Nephron progenitor cell (in vitro differentiated cells): ENCODE measurements at regions not wholly inside any gene's neighbourhood (a gene's known extent, or its start where the extent isn't known, plus 50 kb on each side); places are given as distances from the start of the nearest gene placed in this dataset.

Experiments
- DNase-seq: peaks from one replicate; pipeline ENCODE4 v3.0.0; 2021
- H3K27ac Mint-ChIP-seq: 2 replicates; pipeline ENCODE4 v1.8.0; 2021; ENCODE audit warnings: mild to moderate bottlenecking, moderate library complexity, mixed read lengths
- H3K27me3 Mint-ChIP-seq: 2 replicates; pipeline ENCODE4 v1.8.0; 2021; ENCODE audit warnings: mild to moderate bottlenecking, low read depth, mixed read lengths; ENCODE audit not compliant: poor library complexity
- H3K36me3 Mint-ChIP-seq: 2 replicates; pipeline ENCODE4 v1.8.0; 2021; ENCODE audit warnings: low read depth, mixed read lengths
- H3K4me1 Mint-ChIP-seq: 2 replicates; pipeline ENCODE4 v1.8.0; 2021; ENCODE audit warnings: mixed read lengths
- H3K4me3 Mint-ChIP-seq: 2 replicates; pipeline ENCODE4 v1.8.0; 2021; ENCODE audit warnings: mild to moderate bottlenecking, moderate library complexity, mixed read lengths
- H3K9me3 Mint-ChIP-seq: 2 replicates; pipeline ENCODE4 v1.8.0; 2021; ENCODE audit warnings: mild to moderate bottlenecking, moderate library complexity, mixed read lengths
- TF ChIP-seq, protein P1 (sequence below): fragments of 200-600 bp; sonication (generic); IDR thresholded peaks from 2 replicates; pipeline ENCODE4 v1.5.0; 2021; ENCODE audit warnings: antibody characterized with exemption

DNA sequence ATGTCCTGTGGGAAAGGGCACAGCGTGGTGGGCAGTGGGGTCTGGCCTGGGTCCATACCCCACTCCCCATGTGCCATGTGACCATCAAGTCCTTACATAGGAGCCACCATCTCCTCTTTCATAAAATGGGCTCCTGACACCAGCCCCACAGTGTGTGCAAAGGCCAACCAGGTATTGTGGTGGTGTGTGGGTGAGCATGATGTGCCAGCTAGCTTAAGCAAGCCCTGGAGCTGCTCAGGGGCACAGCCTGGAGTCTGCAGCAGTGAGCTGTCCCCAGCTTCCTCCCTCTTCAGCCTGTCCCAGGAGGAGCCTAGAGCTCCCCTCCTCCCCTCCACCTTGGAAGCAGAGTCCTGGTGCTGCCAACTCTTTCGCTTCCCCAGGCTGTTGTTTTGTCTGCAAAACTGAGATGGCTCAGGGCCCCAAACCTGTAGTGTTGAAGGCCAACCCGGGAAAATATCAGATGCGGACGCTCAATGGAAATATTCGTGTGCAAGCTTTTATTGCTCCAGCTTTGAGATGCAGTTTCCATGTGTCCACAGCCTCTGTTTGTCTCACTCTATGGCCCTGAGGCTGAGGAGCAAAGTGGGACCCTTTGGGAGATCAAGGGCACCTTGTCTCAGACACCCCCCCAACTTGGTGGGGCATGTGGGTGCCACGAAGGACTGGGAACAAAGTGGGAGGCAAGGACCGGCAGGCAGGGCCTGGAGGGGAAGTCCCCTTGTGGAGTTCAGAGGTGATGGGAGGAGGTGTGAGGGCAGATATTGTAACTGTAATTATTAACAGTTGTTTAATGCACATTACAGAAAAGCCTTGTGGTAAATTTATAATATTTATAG lies 92.6 kb downstream of the CTTN start:
- no peaks in the 10 kb centered on the region for H3K36me3 Mint-ChIP-seq
- H3K27me3 Mint-ChIP-seq, result peaks cover 2% of the 10 kb centered on the region
- TF ChIP-seq, protein P1, sequence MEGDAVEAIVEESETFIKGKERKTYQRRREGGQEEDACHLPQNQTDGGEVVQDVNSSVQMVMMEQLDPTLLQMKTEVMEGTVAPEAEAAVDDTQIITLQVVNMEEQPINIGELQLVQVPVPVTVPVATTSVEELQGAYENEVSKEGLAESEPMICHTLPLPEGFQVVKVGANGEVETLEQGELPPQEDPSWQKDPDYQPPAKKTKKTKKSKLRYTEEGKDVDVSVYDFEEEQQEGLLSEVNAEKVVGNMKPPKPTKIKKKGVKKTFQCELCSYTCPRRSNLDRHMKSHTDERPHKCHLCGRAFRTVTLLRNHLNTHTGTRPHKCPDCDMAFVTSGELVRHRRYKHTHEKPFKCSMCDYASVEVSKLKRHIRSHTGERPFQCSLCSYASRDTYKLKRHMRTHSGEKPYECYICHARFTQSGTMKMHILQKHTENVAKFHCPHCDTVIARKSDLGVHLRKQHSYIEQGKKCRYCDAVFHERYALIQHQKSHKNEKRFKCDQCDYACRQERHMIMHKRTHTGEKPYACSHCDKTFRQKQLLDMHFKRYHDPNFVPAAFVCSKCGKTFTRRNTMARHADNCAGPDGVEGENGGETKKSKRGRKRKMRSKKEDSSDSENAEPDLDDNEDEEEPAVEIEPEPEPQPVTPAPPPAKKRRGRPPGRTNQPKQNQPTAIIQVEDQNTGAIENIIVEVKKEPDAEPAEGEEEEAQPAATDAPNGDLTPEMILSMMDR, result no peak
- no peaks in the 10 kb centered on the region for H3K4me1 Mint-ChIP-seq
- peaks cover 24% of the 10 kb centered on the region for H3K9me3 Mint-ChIP-seq
- no peak overlapping the region for H3K4me3 Mint-ChIP-seq
- H3K27ac Mint-ChIP-seq, result no peak overlapping the region
- DNase-seq, result no peak

DNA sequence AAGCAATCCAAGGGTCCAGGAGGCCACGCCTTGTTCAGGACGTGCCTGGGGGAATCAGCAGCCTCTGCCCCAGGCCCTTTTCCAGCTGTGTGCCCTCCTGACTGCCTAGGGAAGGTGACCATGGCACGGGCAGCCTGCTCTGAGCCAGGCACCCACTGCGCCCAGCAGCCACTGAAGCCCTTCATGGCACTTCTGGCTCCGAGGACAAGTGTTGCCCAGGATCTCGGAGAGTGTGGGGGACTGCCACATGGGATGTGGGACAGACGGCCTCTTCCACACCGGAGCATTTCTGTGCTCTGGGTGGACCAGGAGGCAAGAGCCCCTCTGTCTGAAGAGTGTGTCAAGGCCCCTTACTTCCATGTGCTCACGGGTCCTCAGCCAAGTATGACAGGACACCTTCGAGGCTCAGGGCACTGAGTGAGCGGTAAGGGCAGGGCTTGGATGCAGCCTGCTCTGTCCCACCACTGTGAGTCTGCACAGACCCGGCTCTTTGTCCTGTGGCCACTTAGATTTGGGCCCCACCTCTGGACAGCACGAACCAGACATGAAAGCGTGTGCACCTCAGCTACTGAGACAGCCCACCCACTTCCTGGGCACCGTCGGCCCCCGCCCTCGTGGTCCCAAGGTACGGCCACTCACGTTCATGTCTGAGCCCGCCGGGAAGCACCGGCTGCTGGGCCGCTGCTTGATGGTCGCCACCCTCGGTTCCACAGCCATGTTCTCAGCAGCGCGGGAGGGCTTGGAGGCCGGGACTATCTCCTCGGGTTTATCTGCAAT lies 93.6 kb downstream of the CTTN start:
- no peak for DNase-seq
- no peaks in the 10 kb centered on the region for H3K4me1 Mint-ChIP-seq
- no peaks in the 10 kb centered on the region for H3K36me3 Mint-ChIP-seq
- H3K27ac Mint-ChIP-seq, result no peak overlapping the region
- peaks cover 24% of the 10 kb centered on the region for H3K9me3 Mint-ChIP-seq
- TF ChIP-seq, protein P1, result no peak
- no peak overlapping the region for H3K4me3 Mint-ChIP-seq
- H3K27me3 Mint-ChIP-seq, result peaks cover 2% of the 10 kb centered on the region

- H3K27me3 Mint-ChIP-seq, result peaks cover 2% of the 10 kb centered on the region
- no peak for DNase-seq
- no peaks in the 10 kb centered on the region for H3K36me3 Mint-ChIP-seq
- H3K4me3 Mint-ChIP-seq, result no peak overlapping the region
- no peak overlapping the region for H3K27ac Mint-ChIP-seq
- TF ChIP-seq, protein P1, result no peak
- H3K9me3 Mint-ChIP-seq, result peaks cover 24% of the 10 kb centered on the region
- peaks cover 6% of the 10 kb centered on the region for H3K4me1 Mint-ChIP-seq
Observed at GRCh38 chr11:70493089-70493474, 94.8 kb downstream of the CTTN start.

GRCh38 chr11:70493891-70494290 lies 95.6 kb downstream of the CTTN start:
- no peak overlapping the region for H3K4me3 Mint-ChIP-seq
- TF ChIP-seq, protein P1, result no peak
- H3K4me1 Mint-ChIP-seq, result peaks cover 6% of the 10 kb centered on the region
- H3K9me3 Mint-ChIP-seq, result peaks cover 19% of the 10 kb centered on the region
- no peak overlapping the region for H3K27ac Mint-ChIP-seq
- H3K27me3 Mint-ChIP-seq, result peaks cover 2% of the 10 kb centered on the region
- no peak for DNase-seq
- no peaks in the 10 kb centered on the region for H3K36me3 Mint-ChIP-seq

GRCh38 chr11:70494559-70495350 lies 96.4 kb downstream of the CTTN start:
- Mint-ChIP-seq H3K4me1 (peaks cover 6% of the 10 kb centered on the region), H3K36me3 (no peaks in the 10 kb centered on the region), H3K9me3 (peaks cover 12% of the 10 kb centered on the region), H3K4me3 (no peak overlapping the region), H3K27ac (no peak overlapping the region), H3K27me3 (peaks cover 2% of the 10 kb centered on the region)
- no peak for DNase-seq
- TF ChIP-seq, protein P1, result no peak
